SJCRH30 (cell line): ENCODE measurements at regions not wholly inside any gene's neighbourhood (a gene's known extent, or its start where the extent isn't known, plus 50 kb on each side); places are given as distances from the start of the nearest gene placed in this dataset.

ENCODE experiments used
- DNase-seq, 2 experiments: peaks; one replicate each; pipeline ENCODE4 v3.0.0-alpha.2; 2015 to 2020
- H3K27ac ChIP-seq: fragments of 250-450 bp; sonication (Bioruptor Pico); 2 replicates; pipeline ENCODE4 v1.5.1; 2020; ENCODE audit warnings: mild to moderate bottlenecking, moderate library complexity
- H3K27me3 ChIP-seq: fragments of 250-450 bp; sonication (Bioruptor Pico); 2 replicates; pipeline ENCODE4 v1.5.1; 2020; ENCODE audit warnings: mild to moderate bottlenecking, moderate library complexity
- H3K36me3 ChIP-seq: fragments of 250-450 bp; sonication (Bioruptor Pico); 2 replicates; pipeline ENCODE4 v1.5.1; 2020; ENCODE audit warnings: mild to moderate bottlenecking, moderate library complexity
- H3K4me1 ChIP-seq: fragments of 250-450 bp; sonication (Bioruptor Pico); 2 replicates; pipeline ENCODE4 v1.5.1; 2020; ENCODE audit warnings: mild to moderate bottlenecking, moderate library complexity
- H3K4me3 ChIP-seq: fragments of 250-450 bp; sonication (Bioruptor Pico); 2 replicates; pipeline ENCODE4 v1.5.1; 2020; ENCODE audit warnings: mild to moderate bottlenecking, moderate library complexity
- H3K9me3 ChIP-seq: fragments of 250-450 bp; sonication (Bioruptor Pico); replicated peaks from 2 replicates; pipeline ENCODE4 v1.5.1; 2020; ENCODE audit warnings: mild to moderate bottlenecking, moderate library complexity

DNA sequence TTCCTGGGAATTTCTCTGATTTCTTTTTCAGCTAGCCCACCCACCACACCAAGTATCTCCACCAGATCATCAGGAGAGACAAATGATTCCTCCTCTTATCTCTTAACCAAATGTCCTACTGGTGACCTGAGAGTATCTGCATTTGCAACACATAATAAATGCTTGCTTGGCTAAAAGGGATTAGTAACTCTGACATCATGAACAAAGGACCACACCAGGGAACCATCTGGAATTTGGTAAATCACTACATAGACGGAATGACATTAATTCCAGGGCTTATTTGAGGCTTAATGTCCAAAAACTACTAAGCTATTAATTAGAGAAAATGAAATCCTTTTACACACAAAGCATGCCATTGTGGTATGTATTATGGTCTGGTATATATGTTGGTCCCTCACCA, 139.0 kb downstream of the RAP2A start:
- no peaks in the 10 kb centered on the region for H3K9me3 ChIP-seq
- H3K27me3 ChIP-seq: no peaks in the 10 kb centered on the region
- no peak for DNase-seq
- H3K36me3 ChIP-seq: no peaks in the 10 kb centered on the region
- H3K27ac ChIP-seq: no peak overlapping the region
- H3K4me1 ChIP-seq: no peaks in the 10 kb centered on the region
- no peak overlapping the region for H3K4me3 ChIP-seq

- H3K4me3 ChIP-seq: no peak overlapping the region
- no peaks in the 10 kb centered on the region for H3K9me3 ChIP-seq
- H3K27me3 ChIP-seq: no peaks in the 10 kb centered on the region
- DNase-seq: peak; percentile 15 to 44
- no peaks in the 10 kb centered on the region for H3K4me1 ChIP-seq
- no peak overlapping the region for H3K27ac ChIP-seq
- no peaks in the 10 kb centered on the region for H3K36me3 ChIP-seq
These were observed 141.0 kb downstream of the RAP2A start for GRCh38 chr13:97574926-97575325.

DNA sequence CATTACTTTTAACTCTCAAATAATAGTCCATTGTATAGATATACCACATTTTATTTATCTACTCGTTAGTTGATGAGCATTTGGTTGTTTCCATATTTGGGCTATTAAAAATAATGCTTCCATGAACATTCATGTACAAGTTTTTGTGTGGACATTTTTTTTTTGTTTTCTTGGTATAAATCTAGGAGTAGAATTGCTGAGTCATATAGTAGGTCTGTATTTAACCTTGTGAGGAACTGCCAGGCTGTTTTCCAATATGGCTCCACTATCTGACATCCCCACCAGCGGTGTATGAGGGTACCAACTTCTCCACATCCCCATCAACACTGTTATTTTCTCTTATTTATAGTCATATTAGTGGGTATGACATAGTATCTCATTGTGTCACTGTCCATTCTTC, 143.1 kb downstream of the RAP2A start:
- Histone ChIP-seq H3K36me3 (no peaks in the 10 kb centered on the region), H3K27me3 (no peaks in the 10 kb centered on the region), H3K27ac (no peak overlapping the region), H3K9me3 (no peaks in the 10 kb centered on the region), H3K4me3 (no peak overlapping the region), H3K4me1 (no peaks in the 10 kb centered on the region)
- no peak for DNase-seq

- DNase-seq: no peak
- Histone ChIP-seq H3K4me3 (no peak overlapping the region), H3K27ac (no peak overlapping the region), H3K9me3 (no peaks in the 10 kb centered on the region), H3K36me3 (no peaks in the 10 kb centered on the region), H3K4me1 (no peaks in the 10 kb centered on the region), H3K27me3 (no peaks in the 10 kb centered on the region)
These were observed 148.2 kb downstream of the RAP2A start for GRCh38 chr13:97582170-97582569.

- Histone ChIP-seq H3K4me3 (no peak overlapping the region), H3K4me1 (no peaks in the 10 kb centered on the region), H3K27ac (no peak overlapping the region), H3K9me3 (no peaks in the 10 kb centered on the region), H3K36me3 (no peaks in the 10 kb centered on the region), H3K27me3 (no peaks in the 10 kb centered on the region)
- DNase-seq: no peak
These were observed 150.0 kb downstream of the RAP2A start for GRCh38 chr13:97583907-97584497.

DNA sequence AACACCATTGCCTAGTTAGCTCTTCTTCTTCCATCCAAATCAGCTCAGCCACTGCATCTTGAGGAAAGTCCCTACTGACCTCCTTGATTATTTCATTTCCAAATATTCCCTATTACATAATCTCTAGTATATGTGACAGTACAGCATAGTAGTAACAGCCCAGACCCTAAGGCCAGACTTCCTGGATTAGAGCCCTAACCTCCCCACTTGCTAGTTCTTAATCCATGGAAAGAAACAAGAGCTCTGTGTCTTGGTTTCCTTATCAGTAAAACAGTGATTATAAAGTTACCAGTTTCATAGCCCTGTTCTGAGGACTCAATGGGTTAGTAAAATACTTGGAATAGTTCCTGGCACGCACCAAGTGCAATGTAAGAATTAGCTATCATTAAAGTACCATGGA, 153.0 kb downstream of the RAP2A start:
- no peak overlapping the region for H3K4me3 ChIP-seq
- no peak for DNase-seq
- H3K27me3 ChIP-seq: no peaks in the 10 kb centered on the region
- H3K9me3 ChIP-seq: no peaks in the 10 kb centered on the region
- H3K36me3 ChIP-seq: no peaks in the 10 kb centered on the region
- H3K27ac ChIP-seq: no peak overlapping the region
- H3K4me1 ChIP-seq: no peaks in the 10 kb centered on the region

DNA sequence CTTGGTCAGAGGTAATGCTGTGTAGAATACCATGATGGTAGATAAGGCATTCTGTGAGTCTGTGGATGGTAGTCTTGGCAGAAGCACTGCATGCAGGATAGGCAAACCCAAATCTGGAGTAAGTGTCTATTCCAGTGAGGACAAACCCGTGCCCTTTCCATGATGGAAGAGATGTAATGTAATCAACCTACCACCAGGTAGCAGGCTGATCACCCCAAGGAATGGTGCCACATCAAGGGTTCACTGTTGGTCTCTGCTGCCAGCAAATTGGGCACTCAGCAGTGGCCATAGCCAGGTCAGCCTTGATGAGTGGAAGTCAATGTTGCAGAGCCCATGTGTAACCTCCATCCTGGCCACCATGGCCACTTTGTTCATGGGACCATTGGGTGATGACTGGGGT, 155.0 kb downstream of the RAP2A start:
- no peaks in the 10 kb centered on the region for H3K27me3 ChIP-seq
- no peak overlapping the region for H3K4me3 ChIP-seq
- DNase-seq: no peak
- no peaks in the 10 kb centered on the region for H3K9me3 ChIP-seq
- no peaks in the 10 kb centered on the region for H3K4me1 ChIP-seq
- no peaks in the 10 kb centered on the region for H3K36me3 ChIP-seq
- no peak overlapping the region for H3K27ac ChIP-seq

- Histone ChIP-seq H3K4me1 (no peaks in the 10 kb centered on the region), H3K9me3 (peaks cover 3% of the 10 kb centered on the region; the same call in 1 of the 2 replicates), H3K27me3 (no peaks in the 10 kb centered on the region), H3K27ac (no peak overlapping the region), H3K36me3 (no peaks in the 10 kb centered on the region), H3K4me3 (no peak overlapping the region)
- DNase-seq: peak in 1 of 2 experiments; percentile 7
These were observed 166.6 kb downstream of the RAP2A start for GRCh38 chr13:97600458-97601075.

GRCh38 chr13:97615266-97615665, 181.3 kb downstream of the RAP2A start:
- no peak for DNase-seq
- Histone ChIP-seq H3K9me3 (no peaks in the 10 kb centered on the region), H3K4me3 (no peak overlapping the region), H3K36me3 (no peaks in the 10 kb centered on the region), H3K4me1 (no peaks in the 10 kb centered on the region), H3K27me3 (no peaks in the 10 kb centered on the region), H3K27ac (no peak overlapping the region)

GRCh38 chr13:97616385-97616784, 182.4 kb downstream of the RAP2A start:
- Histone ChIP-seq H3K27me3 (no peaks in the 10 kb centered on the region), H3K9me3 (no peaks in the 10 kb centered on the region), H3K4me3 (no peak overlapping the region), H3K4me1 (no peaks in the 10 kb centered on the region), H3K36me3 (no peaks in the 10 kb centered on the region), H3K27ac (no peak overlapping the region)
- no peak for DNase-seq

- Histone ChIP-seq H3K27ac (no peak overlapping the region), H3K4me1 (no peaks in the 10 kb centered on the region), H3K36me3 (no peaks in the 10 kb centered on the region), H3K27me3 (no peaks in the 10 kb centered on the region), H3K9me3 (no peaks in the 10 kb centered on the region), H3K4me3 (no peak overlapping the region)
- no peak for DNase-seq
These were observed 187.1 kb downstream of the RAP2A start for GRCh38 chr13:97621025-97621424.

- Histone ChIP-seq H3K4me1 (no peaks in the 10 kb centered on the region), H3K27me3 (no peaks in the 10 kb centered on the region), H3K36me3 (no peaks in the 10 kb centered on the region), H3K27ac (no peak overlapping the region), H3K4me3 (no peak overlapping the region), H3K9me3 (no peaks in the 10 kb centered on the region)
- DNase-seq: peak in 1 of 2 experiments; percentile 7
These were observed 187.7 kb downstream of the RAP2A start for GRCh38 chr13:97621631-97622030.

DNA sequence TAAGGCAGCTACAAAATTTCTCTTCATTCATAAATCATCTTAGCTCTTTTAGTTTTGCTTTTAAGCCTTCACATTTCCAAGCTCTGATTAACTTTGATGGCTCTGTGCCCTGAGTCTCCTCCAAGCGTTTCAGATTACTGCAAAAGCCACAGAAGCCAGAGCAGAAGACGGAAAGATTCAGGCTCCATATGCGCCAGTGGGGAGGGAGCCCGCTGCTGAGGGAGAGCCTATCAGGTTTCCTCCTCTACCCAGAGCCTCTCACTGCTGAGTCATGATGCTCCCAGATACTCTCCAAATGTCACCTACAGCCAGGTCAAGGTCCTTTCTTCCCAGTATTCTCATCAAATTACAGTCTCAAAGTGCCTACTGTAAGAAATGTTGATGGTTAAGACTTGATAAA, 193.6 kb downstream of the RAP2A start:
- Histone ChIP-seq H3K27ac (no peak overlapping the region), H3K36me3 (no peaks in the 10 kb centered on the region), H3K9me3 (no peaks in the 10 kb centered on the region), H3K27me3 (no peaks in the 10 kb centered on the region), H3K4me3 (no peak overlapping the region), H3K4me1 (peaks cover 5% of the 10 kb centered on the region)
- peak; percentile 70 to 79 for DNase-seq

DNA sequence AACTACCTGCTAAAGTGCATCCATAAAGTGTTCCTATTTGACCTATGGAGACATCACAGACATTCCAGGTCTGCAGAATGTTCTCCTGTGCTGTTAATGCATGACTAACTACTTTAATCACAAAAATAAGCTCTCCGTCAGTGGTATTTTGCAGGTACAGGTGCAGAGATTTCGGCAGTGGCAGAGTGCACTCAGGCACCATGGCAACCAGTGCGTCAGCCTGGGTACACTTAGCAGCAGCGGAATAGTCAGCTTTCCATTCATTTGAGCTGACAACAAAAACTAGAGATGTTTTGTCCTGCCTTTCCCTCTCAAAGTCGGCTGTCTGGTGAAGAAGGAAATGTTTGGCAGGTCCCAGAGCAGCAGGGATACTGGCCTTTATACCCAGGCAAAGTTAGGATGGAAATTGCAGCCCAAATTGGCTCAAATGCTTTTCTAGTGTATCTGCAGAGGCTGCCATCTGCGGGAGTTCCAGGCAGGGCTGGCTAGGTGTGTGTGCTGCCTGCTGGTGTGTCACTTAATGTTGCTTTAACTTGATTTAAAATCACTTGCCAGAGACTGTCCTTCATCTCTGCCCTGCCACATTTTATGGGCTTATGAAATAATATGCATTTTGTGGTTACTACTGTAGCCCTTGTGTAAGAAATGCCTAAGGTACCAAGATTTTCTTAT, 195.8 kb downstream of the RAP2A start:
- Histone ChIP-seq H3K4me1 (peaks cover 5% of the 10 kb centered on the region), H3K4me3 (no peak overlapping the region), H3K36me3 (no peaks in the 10 kb centered on the region), H3K9me3 (no peaks in the 10 kb centered on the region), H3K27ac (no peak overlapping the region), H3K27me3 (no peaks in the 10 kb centered on the region)
- DNase-seq: no peak

GRCh38 chr13:97630725-97631124, 196.8 kb downstream of the RAP2A start:
- Histone ChIP-seq H3K4me1 (peaks cover 5% of the 10 kb centered on the region), H3K27me3 (no peaks in the 10 kb centered on the region), H3K36me3 (no peaks in the 10 kb centered on the region), H3K27ac (no peak overlapping the region), H3K4me3 (no peak overlapping the region), H3K9me3 (no peaks in the 10 kb centered on the region)
- no peak for DNase-seq

DNA sequence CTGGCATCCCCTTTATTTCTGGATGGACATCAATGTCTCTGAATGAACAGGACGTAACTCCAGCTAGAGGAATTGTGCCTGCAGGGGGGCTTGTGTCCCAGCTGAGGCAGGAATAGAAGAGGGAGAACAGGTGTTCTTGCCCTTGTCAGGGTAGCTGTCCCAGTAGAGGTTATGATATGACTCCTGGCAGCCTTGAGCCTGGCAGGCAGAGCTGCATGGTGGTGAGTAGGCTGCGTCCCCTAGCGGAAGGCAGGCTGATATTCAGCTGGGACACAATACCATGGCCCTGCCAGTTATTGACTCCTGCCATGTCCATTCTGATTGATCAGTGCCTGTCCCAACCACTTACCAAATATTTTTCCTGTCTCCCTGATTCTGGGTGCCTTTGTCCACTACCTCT, 197.2 kb downstream of the RAP2A start:
- DNase-seq: peak; percentile 42 to 54
- H3K9me3 ChIP-seq: no peaks in the 10 kb centered on the region
- no peaks in the 10 kb centered on the region for H3K27me3 ChIP-seq
- no peak overlapping the region for H3K4me3 ChIP-seq
- H3K27ac ChIP-seq: no peak overlapping the region
- H3K4me1 ChIP-seq: peaks cover 5% of the 10 kb centered on the region
- no peaks in the 10 kb centered on the region for H3K36me3 ChIP-seq
